ENCODE measurements at regions not wholly inside any gene's neighbourhood (a gene's known extent, or its start where the extent isn't known, plus 50 kb on each side); places are given as distances from the start of the nearest gene placed in this dataset.

- no peaks in the 10 kb centered on the region for H3K27me3 ChIP-seq (ENCODE audit: insufficient read depth, low read length, poor library complexity, severe bottlenecking)
- no peak overlapping the region for H3K9ac ChIP-seq (ENCODE audit: low read depth, low read length, poor library complexity, severe bottlenecking)
- no peaks in the 10 kb centered on the region for H3K36me3 ChIP-seq (ENCODE audit: insufficient read depth, low read length)
- H3K4me3 ChIP-seq (ENCODE audit: low read length, poor library complexity, severe bottlenecking): no peak overlapping the region
- H3K9me2 ChIP-seq (replicated peaks; ENCODE audit: low read depth, low read length): no peaks in the 10 kb centered on the region
- no peaks in the 10 kb centered on the region for H3F3A ChIP-seq (ENCODE audit: low read depth)
- no peaks in the 10 kb centered on the region for H3K9me3 ChIP-seq (ENCODE audit: insufficient read depth, low read depth, low read length)
- no peaks in the 10 kb centered on the region for H3K79me2 ChIP-seq (ENCODE audit: insufficient read depth, low read length)
- no peak overlapping the region for H2AFZ ChIP-seq (ENCODE audit: low read length)
- no peak overlapping the region for H3K4me2 ChIP-seq (ENCODE audit: low read depth, low read length, poor library complexity, severe bottlenecking)
- H3K4me1 ChIP-seq (ENCODE audit: insufficient read depth, low read length, poor library complexity, severe bottlenecking): no peaks in the 10 kb centered on the region
- H4K20me1 ChIP-seq (ENCODE audit: insufficient read depth, low read length, poor library complexity, severe bottlenecking): no peaks in the 10 kb centered on the region
- TF ChIP-seq EZH2phosphoT487 (IDR thresholded peaks at IDR 0.05; ENCODE audit: borderline replicate concordance): no peak
- TF ChIP-seq CTCF (conservative IDR thresholded peaks at IDR 0.05; ENCODE audit: low read length): no peak
Observed at GRCh38 chr10:83312570-83312969, 826.7 kb upstream of the GHITM start.

GRCh38 chr10:83332690-83333089 is 806.6 kb upstream of the GHITM start:
- Histone ChIP-seq H3K9me2 (replicated peaks; ENCODE audit: low read depth, low read length) (no peaks in the 10 kb centered on the region), H3K9ac (ENCODE audit: low read depth, low read length, poor library complexity, severe bottlenecking) (no peak overlapping the region), H3F3A (ENCODE audit: low read depth) (no peaks in the 10 kb centered on the region), H3K9me3 (ENCODE audit: insufficient read depth, low read depth, low read length) (no peaks in the 10 kb centered on the region), H3K36me3 (ENCODE audit: insufficient read depth, low read length) (no peaks in the 10 kb centered on the region), H3K4me3 (ENCODE audit: low read length, poor library complexity, severe bottlenecking) (no peak overlapping the region), H3K27me3 (ENCODE audit: insufficient read depth, low read length, poor library complexity, severe bottlenecking) (no peaks in the 10 kb centered on the region), H4K20me1 (ENCODE audit: insufficient read depth, low read length, poor library complexity, severe bottlenecking) (no peaks in the 10 kb centered on the region), H3K4me2 (ENCODE audit: low read depth, low read length, poor library complexity, severe bottlenecking) (no peak overlapping the region), H3K79me2 (ENCODE audit: insufficient read depth, low read length) (no peaks in the 10 kb centered on the region), H3K4me1 (ENCODE audit: insufficient read depth, low read length, poor library complexity, severe bottlenecking) (no peaks in the 10 kb centered on the region), H2AFZ (ENCODE audit: low read length) (no peak overlapping the region)
- no peak for TF ChIP-seq EZH2phosphoT487 (IDR thresholded peaks at IDR 0.05; ENCODE audit: borderline replicate concordance)
- TF ChIP-seq CTCF (conservative IDR thresholded peaks at IDR 0.05; ENCODE audit: low read length): no peak

GRCh38 chr10:83333566-83333965 is 805.7 kb upstream of the GHITM start:
- no peak overlapping the region for H3K4me3 ChIP-seq (ENCODE audit: low read length, poor library complexity, severe bottlenecking)
- H3K9me3 ChIP-seq (ENCODE audit: insufficient read depth, low read depth, low read length): no peaks in the 10 kb centered on the region
- H3K9me2 ChIP-seq (replicated peaks; ENCODE audit: low read depth, low read length): no peaks in the 10 kb centered on the region
- no peak overlapping the region for H2AFZ ChIP-seq (ENCODE audit: low read length)
- no peaks in the 10 kb centered on the region for H3K79me2 ChIP-seq (ENCODE audit: insufficient read depth, low read length)
- no peaks in the 10 kb centered on the region for H4K20me1 ChIP-seq (ENCODE audit: insufficient read depth, low read length, poor library complexity, severe bottlenecking)
- no peaks in the 10 kb centered on the region for H3K4me1 ChIP-seq (ENCODE audit: insufficient read depth, low read length, poor library complexity, severe bottlenecking)
- H3K27me3 ChIP-seq (ENCODE audit: insufficient read depth, low read length, poor library complexity, severe bottlenecking): no peaks in the 10 kb centered on the region
- no peaks in the 10 kb centered on the region for H3F3A ChIP-seq (ENCODE audit: low read depth)
- TF ChIP-seq CTCF (conservative IDR thresholded peaks at IDR 0.05; ENCODE audit: low read length) (no peak), EZH2phosphoT487 (IDR thresholded peaks at IDR 0.05; ENCODE audit: borderline replicate concordance) (no peak)
- H3K36me3 ChIP-seq (ENCODE audit: insufficient read depth, low read length): no peaks in the 10 kb centered on the region
- H3K4me2 ChIP-seq (ENCODE audit: low read depth, low read length, poor library complexity, severe bottlenecking): no peak overlapping the region
- H3K9ac ChIP-seq (ENCODE audit: low read depth, low read length, poor library complexity, severe bottlenecking): no peak overlapping the region

All from Loucy (cell line).